PC-9 (cell line): ENCODE measurements at regions not wholly inside any gene's neighbourhood (a gene's known extent, or its start where the extent isn't known, plus 50 kb on each side); places are given as distances from the start of the nearest gene placed in this dataset.

ENCODE experiments used
- BruUV-seq: library from RNA; stranded (reverse); fragments of 400-500 nt; replicated peaks from 2 replicates; lab custom pipeline; 2021; lab: Mats Ljungman, UMichigan
- CTCF ChIA-PET: fragments of 300-600 bp; sonication (Branson Sonifier 250); formaldehyde crosslinking; loops from one replicate; lab custom pipeline; 2022; ENCODE audit warnings: antibody characterized with exemption; lab: Charles Lee
- POLR2A ChIA-PET: fragments of 300-600 bp; sonication (Branson Sonifier 250); formaldehyde crosslinking; loops from one replicate; lab custom pipeline; 2022; ENCODE audit warnings: antibody characterized with exemption; ENCODE audit not compliant: unreplicated experiment; lab: Charles Lee
- DNase-seq, 2 experiments: peaks; one replicate each; pipeline versions ENCODE4 v3.0.0 to v3.0.0-alpha.2; 2015 to 2022; ENCODE audit warnings: mixed read lengths in 1 of 2
- H2AFZ ChIP-seq: fragments of 200-600 bp; sonication (generic); 2 replicates; pipeline ENCODE4 v1.8.1; 2017; ENCODE audit warnings: antibody characterized with exemption
- H3F3A ChIP-seq: fragments of 200-600 bp; sonication (generic); 2 replicates; pipeline ENCODE4 v1.8.1; 2017; ENCODE audit warnings: antibody characterized with exemption, mild to moderate bottlenecking, low read depth; ENCODE audit not compliant: insufficient read depth
- H3K27ac ChIP-seq: fragments of 200-600 bp; sonication (generic); 2 replicates; pipeline ENCODE4 v1.6.1; 2016; ENCODE audit warnings: mixed run types
- H3K27me3 ChIP-seq: fragments of 200-600 bp; sonication (generic); 2 replicates; pipeline ENCODE4 v1.6.1; 2016; ENCODE audit warnings: low read depth, mixed run types; ENCODE audit not compliant: insufficient read depth
- H3K36me3 ChIP-seq: fragments of 200-600 bp; sonication (generic); 2 replicates; pipeline ENCODE4 v1.6.1; 2016; ENCODE audit warnings: low read depth, mixed run types
- H3K4me1 ChIP-seq: fragments of 200-600 bp; sonication (generic); replicated peaks from 2 replicates; pipeline ENCODE4 v1.6.1; 2016; ENCODE audit warnings: mixed run types; ENCODE audit not compliant: insufficient read depth
- H3K4me2 ChIP-seq: fragments of 200-600 bp; sonication (generic); 2 replicates; pipeline ENCODE4 v1.6.1; 2017; ENCODE audit warnings: mixed run types
- H3K4me3 ChIP-seq: fragments of 200-600 bp; sonication (generic); 2 replicates; pipeline ENCODE4 v1.6.1; 2016; ENCODE audit warnings: mixed run types
- H3K79me2 ChIP-seq: fragments of 200-600 bp; sonication (generic); 2 replicates; pipeline ENCODE4 v1.6.1; 2017; ENCODE audit warnings: low read depth, mixed run types
- H3K9me2 ChIP-seq: fragments of 200-600 bp; sonication (generic); 2 replicates; pipeline ENCODE4 v1.8.1; 2017; ENCODE audit warnings: mild to moderate bottlenecking; ENCODE audit not compliant: insufficient read depth
- H3K9me3 ChIP-seq: fragments of 200-600 bp; sonication (generic); 2 replicates; pipeline ENCODE4 v1.8.1; 2016; ENCODE audit warnings: low read depth; ENCODE audit not compliant: insufficient read depth
- H4K20me1 ChIP-seq: fragments of 200-600 bp; sonication (generic); 2 replicates; pipeline ENCODE4 v1.8.1; 2017; ENCODE audit not compliant: insufficient read depth
- EZH2 ChIP-seq: fragments of 200-600 bp; sonication (generic); IDR thresholded peaks from 2 replicates; pipeline ENCODE4 v1.8.0; 2017; ENCODE audit warnings: antibody characterized with exemption, low read depth
- intact Hi-C: fragments of 100-400 bp; cut with micrococcal nuclease; formaldehyde crosslinking; loops from one replicate; pipeline ENCODE4 v1.10.0; 2022; ENCODE audit not compliant: unreplicated experiment
- TF ChIP-seq, protein P1 (sequence below): fragments of 200-600 bp; sonication (generic); conservative IDR thresholded peaks from 2 replicates; pipeline ENCODE4 v1.6.1; 2017; ENCODE audit warnings: mixed run types, antibody characterized with exemption, mild to moderate bottlenecking, moderate library complexity

DNA sequence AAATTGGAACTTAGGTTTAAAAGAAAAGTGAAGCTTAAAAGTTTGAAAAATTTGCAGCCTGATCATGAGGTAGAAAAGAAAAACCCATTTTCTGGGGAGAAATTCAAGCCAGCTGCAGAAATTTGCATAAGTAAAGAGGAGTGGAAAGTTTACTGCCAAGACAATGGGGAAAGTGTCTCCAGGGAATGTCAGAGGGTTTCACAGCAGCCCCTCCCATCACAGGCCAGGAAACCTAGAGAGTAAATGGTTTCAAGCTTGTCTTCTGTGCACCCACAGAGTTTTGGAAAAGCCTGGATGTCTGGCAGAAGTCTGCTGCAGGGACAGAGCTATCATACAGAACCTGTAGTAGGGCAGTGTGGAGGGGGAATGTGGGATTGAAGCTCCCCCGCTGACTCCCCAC is 254.0 kb upstream of the FSIP2 start:
- Histone ChIP-seq H4K20me1 (no peaks in the 10 kb centered on the region), H3K4me2 (no peak overlapping the region), H3K9me3 (no peaks in the 10 kb centered on the region), H3K4me1 (no peaks in the 10 kb centered on the region), H3K79me2 (no peaks in the 10 kb centered on the region), H3K36me3 (no peaks in the 10 kb centered on the region), H3K27ac (no peak overlapping the region), H3K27me3 (no peaks in the 10 kb centered on the region), H3F3A (no peaks in the 10 kb centered on the region), H2AFZ (no peak overlapping the region), H3K4me3 (no peak overlapping the region), H3K9me2 (no peaks in the 10 kb centered on the region)
- no peak for DNase-seq
- intact Hi-C loops: no loop called here
- ChIA-PET CTCF (no interaction called here), POLR2A (no interaction called here)
- no TSS peak for BruUV-seq
- no peak for TF ChIP-seq EZH2
- TF ChIP-seq, protein P1, sequence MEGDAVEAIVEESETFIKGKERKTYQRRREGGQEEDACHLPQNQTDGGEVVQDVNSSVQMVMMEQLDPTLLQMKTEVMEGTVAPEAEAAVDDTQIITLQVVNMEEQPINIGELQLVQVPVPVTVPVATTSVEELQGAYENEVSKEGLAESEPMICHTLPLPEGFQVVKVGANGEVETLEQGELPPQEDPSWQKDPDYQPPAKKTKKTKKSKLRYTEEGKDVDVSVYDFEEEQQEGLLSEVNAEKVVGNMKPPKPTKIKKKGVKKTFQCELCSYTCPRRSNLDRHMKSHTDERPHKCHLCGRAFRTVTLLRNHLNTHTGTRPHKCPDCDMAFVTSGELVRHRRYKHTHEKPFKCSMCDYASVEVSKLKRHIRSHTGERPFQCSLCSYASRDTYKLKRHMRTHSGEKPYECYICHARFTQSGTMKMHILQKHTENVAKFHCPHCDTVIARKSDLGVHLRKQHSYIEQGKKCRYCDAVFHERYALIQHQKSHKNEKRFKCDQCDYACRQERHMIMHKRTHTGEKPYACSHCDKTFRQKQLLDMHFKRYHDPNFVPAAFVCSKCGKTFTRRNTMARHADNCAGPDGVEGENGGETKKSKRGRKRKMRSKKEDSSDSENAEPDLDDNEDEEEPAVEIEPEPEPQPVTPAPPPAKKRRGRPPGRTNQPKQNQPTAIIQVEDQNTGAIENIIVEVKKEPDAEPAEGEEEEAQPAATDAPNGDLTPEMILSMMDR: no peak

DNA sequence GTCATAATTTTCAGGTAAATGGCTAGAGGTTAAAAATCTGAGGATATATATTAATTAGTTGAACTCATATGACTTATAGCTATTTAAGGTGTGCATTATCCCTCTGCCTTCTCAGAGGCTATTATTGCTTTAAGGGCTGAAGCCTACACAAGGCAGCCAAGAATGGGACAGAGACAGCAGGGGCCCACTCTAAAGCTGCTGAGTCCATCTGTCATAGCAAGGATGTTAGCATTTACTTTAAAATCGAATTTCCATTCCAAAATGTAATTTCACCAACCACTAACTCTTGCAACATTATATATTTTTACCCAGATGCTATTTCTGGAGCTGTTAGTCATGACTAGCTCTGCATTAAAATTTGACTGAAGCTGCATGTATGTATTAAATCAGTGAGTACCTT is 236.3 kb upstream of the FSIP2 start:
- ChIA-PET POLR2A (no interaction called here), CTCF (no interaction called here)
- H3K4me2 ChIP-seq: no peak overlapping the region
- H2AFZ ChIP-seq: no peak overlapping the region
- H3F3A ChIP-seq: no peaks in the 10 kb centered on the region
- DNase-seq: no peak
- no peaks in the 10 kb centered on the region for H3K36me3 ChIP-seq
- TF ChIP-seq EZH2: no peak
- TF ChIP-seq, protein P1: no peak
- no TSS peak for BruUV-seq
- H3K27ac ChIP-seq: no peak overlapping the region
- no peaks in the 10 kb centered on the region for H3K27me3 ChIP-seq
- H3K79me2 ChIP-seq: no peaks in the 10 kb centered on the region
- H4K20me1 ChIP-seq: no peaks in the 10 kb centered on the region
- H3K9me2 ChIP-seq: no peaks in the 10 kb centered on the region
- no peaks in the 10 kb centered on the region for H3K9me3 ChIP-seq
- intact Hi-C loops: no loop called here
- no peak overlapping the region for H3K4me3 ChIP-seq
- H3K4me1 ChIP-seq: no peaks in the 10 kb centered on the region

DNA sequence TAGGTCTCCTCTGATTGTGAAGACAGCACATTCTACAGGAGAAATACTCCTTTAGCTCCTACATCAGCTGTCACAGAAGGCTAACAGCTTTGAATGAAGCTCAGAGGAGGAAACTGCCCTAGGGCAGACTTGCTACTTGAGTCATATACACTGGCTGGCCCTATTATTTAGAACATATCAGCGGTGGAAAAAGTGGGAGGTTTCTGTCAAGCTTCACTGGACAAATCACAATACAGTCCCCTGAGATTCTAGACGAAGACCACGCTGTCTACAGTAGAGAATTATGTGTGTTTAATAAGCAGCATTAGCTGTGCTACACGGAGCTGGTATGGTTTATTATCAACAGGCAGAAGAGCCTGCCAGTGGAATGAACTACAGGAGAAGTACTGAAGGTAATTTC is 230.9 kb upstream of the FSIP2 start:
- no TSS peak for BruUV-seq
- Histone ChIP-seq H3K4me3 (no peak overlapping the region), H3K27ac (no peak overlapping the region), H3K9me3 (0 out of 2 replicates have a peak, but pooled peaks cover 2% of the 10 kb centered on the region), H3K27me3 (no peaks in the 10 kb centered on the region), H3F3A (no peaks in the 10 kb centered on the region), H3K4me2 (no peak overlapping the region), H3K36me3 (no peaks in the 10 kb centered on the region), H3K4me1 (no peaks in the 10 kb centered on the region), H2AFZ (no peak overlapping the region), H4K20me1 (no peaks in the 10 kb centered on the region), H3K9me2 (no peaks in the 10 kb centered on the region), H3K79me2 (no peaks in the 10 kb centered on the region)
- POLR2A ChIA-PET: no interaction called here
- CTCF ChIA-PET: no interaction called here
- intact Hi-C loops: no loop called here
- TF ChIP-seq EZH2: no peak
- TF ChIP-seq, protein P1: no peak
- DNase-seq: no peak
